Thyroid gland (tissue), 4 donors: ENCODE measurements at regions not wholly inside any gene's neighbourhood (a gene's known extent, or its start where the extent isn't known, plus 50 kb on each side); places are given as distances from the start of the nearest gene placed in this dataset.
A peak's percentile ranks its signal among the peaks of the same experiment; 100 is the strongest.

Source experiments
- DNase-seq, 2 donors: peaks; one replicate each; pipeline ENCODE4 v3.0.0-alpha.2; 2019
- H3K27ac ChIP-seq, 3 donors: fragments of 200-600 bp; sonication (generic); 1 replicate in 2 of 3; 2 replicates in 1 of 3; pipeline ENCODE4 v1.5.1; 2016 to 2019; ENCODE audit warnings: mild to moderate bottlenecking in 1 of 3, moderate library complexity in 1 of 3
- H3K27me3 ChIP-seq: fragments of 200-600 bp; sonication (generic); one replicate; pipeline ENCODE4 v1.5.1; 2019
- H3K36me3 ChIP-seq, 2 donors: fragments of 200-600 bp; sonication (generic); one replicate each; pipeline ENCODE4 v1.5.1; 2016 to 2019
- H3K4me1 ChIP-seq, 2 donors: fragments of 200-600 bp; sonication (generic); one replicate each; pipeline ENCODE4 v1.5.1; 2017 to 2019
- H3K4me3 ChIP-seq, 3 donors: fragments of 200-600 bp; sonication (generic); replicated peaks in 1 of 3; 1 replicate in 2 of 3; 2 replicates in 1 of 3; pipeline ENCODE4 v1.5.1; 2016; ENCODE audit warnings: mild to moderate bottlenecking in 1 of 3
- H3K9me3 ChIP-seq: fragments of 200-600 bp; sonication (generic); one replicate; pipeline ENCODE4 v1.5.1; 2017
- POLR2A ChIP-seq, 2 donors: fragments of 450-650 bp; IDR thresholded peaks; one replicate each; pipeline ENCODE4 v1.6.1; 2017; ENCODE audit warnings: antibody characterized with exemption in 2 of 2, mild to moderate bottlenecking in 2 of 2, moderate library complexity in 1 of 2
- WGBS, 2 donors: methylation state at CpG; one replicate each; pipeline ENCODE4 v1.1.5; 2017; 5-methylcytosine and 5-hydroxymethylcytosine counted together
- intact Hi-C: fragments of 100-400 bp; cut with DNase I; formaldehyde crosslinking; loops from one replicate; pipeline ENCODE4 v1.15.1; 2023
- TF ChIP-seq, protein P1 (sequence below), 6 experiments: fragments of 200-600 bp in 3 of 6; fragments of 450-650 bp in 3 of 6; sonication (generic) in 3 of 6; IDR thresholded peaks; one replicate each; pipeline ENCODE4 v1.5.1; 2016 to 2019; ENCODE audit warnings: antibody characterized with exemption in 6 of 6, mild to moderate bottlenecking in 2 of 6, inconsistent platforms in 1 of 6, moderate library complexity in 1 of 6

DNA sequence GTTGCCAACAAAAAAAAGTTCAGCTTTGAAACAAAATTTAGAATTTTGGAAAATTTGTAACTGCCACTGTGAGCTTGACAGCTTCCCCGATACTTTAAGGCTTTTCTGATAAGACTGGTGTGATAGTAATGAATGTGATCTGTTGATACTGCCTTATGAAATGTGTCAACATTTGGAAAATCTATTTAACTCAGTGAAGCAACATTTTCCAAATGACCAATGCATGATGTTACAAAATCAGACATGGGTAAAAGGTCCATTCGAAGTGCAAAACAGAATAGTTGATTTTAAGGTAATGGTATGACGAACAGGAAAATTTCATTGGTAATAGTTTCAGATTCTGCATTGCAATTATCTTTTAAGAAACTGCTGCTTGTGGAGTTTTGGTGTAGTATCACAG, 175.4 kb downstream of the SEM1 start:
- TF ChIP-seq, protein P1, sequence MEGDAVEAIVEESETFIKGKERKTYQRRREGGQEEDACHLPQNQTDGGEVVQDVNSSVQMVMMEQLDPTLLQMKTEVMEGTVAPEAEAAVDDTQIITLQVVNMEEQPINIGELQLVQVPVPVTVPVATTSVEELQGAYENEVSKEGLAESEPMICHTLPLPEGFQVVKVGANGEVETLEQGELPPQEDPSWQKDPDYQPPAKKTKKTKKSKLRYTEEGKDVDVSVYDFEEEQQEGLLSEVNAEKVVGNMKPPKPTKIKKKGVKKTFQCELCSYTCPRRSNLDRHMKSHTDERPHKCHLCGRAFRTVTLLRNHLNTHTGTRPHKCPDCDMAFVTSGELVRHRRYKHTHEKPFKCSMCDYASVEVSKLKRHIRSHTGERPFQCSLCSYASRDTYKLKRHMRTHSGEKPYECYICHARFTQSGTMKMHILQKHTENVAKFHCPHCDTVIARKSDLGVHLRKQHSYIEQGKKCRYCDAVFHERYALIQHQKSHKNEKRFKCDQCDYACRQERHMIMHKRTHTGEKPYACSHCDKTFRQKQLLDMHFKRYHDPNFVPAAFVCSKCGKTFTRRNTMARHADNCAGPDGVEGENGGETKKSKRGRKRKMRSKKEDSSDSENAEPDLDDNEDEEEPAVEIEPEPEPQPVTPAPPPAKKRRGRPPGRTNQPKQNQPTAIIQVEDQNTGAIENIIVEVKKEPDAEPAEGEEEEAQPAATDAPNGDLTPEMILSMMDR (IDR thresholded peaks at IDR 0.05) = no peak
- no peak for TF ChIP-seq POLR2A (IDR thresholded peaks at IDR 0.05)
- H3K27ac ChIP-seq = no peak overlapping the region
- H3K4me3 ChIP-seq = no peak overlapping the region
- no peaks in the 10 kb centered on the region for H3K27me3 ChIP-seq
- no peaks in the 10 kb centered on the region for H3K36me3 ChIP-seq
- no peak for DNase-seq
- intact Hi-C loops = no loop called here
- no peaks in the 10 kb centered on the region for H3K4me1 ChIP-seq
- 58 to 72% methylated on average over 3 of the region's 3 CpGs for WGBS, 2 donors
- H3K9me3 ChIP-seq = no peaks in the 10 kb centered on the region

DNA sequence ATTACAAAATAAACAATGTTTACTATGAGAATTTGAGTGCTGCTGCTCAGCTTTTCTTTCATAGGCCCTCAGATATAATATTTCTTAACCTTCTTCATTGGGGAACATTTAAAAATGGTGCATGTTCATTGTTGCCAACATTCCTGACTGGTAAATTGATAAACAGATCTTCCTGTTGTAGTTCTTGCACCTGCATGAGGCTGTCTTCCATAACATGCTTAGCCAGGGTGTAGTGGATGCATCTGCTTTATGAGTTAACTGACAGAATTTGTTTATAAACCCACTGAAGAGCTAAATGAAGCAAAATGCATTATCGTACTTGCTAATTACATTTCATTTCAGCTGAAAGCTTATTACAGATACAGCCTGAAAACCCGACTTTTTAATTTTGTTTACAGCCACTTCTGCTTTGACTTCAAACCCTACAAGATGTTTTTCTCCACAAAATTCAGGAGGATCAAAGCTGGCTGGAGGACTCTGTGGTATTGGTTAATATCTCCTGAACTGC, 177.2 kb downstream of the SEM1 start:
- H3K27ac ChIP-seq = no peak overlapping the region
- DNase-seq = no peak
- no peaks in the 10 kb centered on the region for H3K9me3 ChIP-seq
- no peaks in the 10 kb centered on the region for H3K36me3 ChIP-seq
- intact Hi-C loops = no loop called here
- no peaks in the 10 kb centered on the region for H3K27me3 ChIP-seq
- no peak overlapping the region for H3K4me3 ChIP-seq
- H3K4me1 ChIP-seq = no peaks in the 10 kb centered on the region
- no peak for TF ChIP-seq POLR2A (IDR thresholded peaks at IDR 0.05)
- TF ChIP-seq, protein P1 (IDR thresholded peaks at IDR 0.05) = no peak
- 86 to 88% methylated on average over 2 of the region's 2 CpGs for WGBS, 2 donors

DNA sequence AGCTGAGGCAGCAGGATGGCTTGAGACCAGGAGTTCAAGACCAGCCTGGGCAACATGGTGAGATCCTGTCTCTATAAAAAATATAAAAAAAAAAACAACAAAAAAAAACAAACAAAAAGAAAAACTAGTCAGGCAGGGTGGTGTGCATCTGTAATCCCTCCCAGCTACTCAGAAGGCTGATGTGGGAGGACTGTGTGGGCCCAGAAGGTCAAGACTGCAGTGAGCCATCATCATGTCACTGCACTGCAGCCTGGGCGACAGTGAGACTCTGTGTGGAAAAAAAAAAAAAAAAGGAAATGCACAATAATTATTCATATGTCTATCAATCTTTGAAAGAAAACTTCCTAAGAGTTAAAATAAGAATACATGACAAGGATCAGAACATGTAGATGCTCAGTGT, 178.3 kb downstream of the SEM1 start:
- Histone ChIP-seq H3K27me3 (no peaks in the 10 kb centered on the region), H3K36me3 (no peaks in the 10 kb centered on the region), H3K9me3 (no peaks in the 10 kb centered on the region), H3K4me3 (no peak overlapping the region), H3K4me1 (no peaks in the 10 kb centered on the region), H3K27ac (no peak overlapping the region)
- 81 to 86% methylated on average over 1 of the region's 1 CpG for WGBS, 2 donors
- TF ChIP-seq, protein P1 (IDR thresholded peaks at IDR 0.05) = no peak
- no peak for TF ChIP-seq POLR2A (IDR thresholded peaks at IDR 0.05)
- intact Hi-C loops = no loop called here
- no peak for DNase-seq

DNA sequence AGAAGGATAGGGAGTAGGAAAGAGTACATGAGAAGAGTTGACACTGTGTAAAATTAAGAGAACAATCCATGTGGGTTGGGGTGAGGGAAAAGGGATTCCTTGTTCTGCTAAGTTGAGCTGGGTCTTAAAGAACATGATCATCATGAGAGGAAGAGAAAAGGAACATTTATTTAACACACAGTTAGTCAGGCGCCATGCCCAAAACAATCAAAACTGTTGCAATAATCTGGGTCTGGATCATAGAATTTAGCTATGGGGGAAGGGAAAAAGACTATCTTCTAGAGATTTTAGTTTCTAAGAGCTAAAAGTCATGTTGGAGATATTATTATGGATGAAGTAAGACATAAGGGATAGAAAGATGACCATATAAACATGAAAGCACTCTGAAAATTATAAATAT, 178.9 kb downstream of the SEM1 start:
- intact Hi-C loops = no loop called here
- H3K27ac ChIP-seq = no peak overlapping the region
- H3K9me3 ChIP-seq = no peaks in the 10 kb centered on the region
- H3K36me3 ChIP-seq = no peaks in the 10 kb centered on the region
- H3K27me3 ChIP-seq = no peaks in the 10 kb centered on the region
- H3K4me1 ChIP-seq = no peaks in the 10 kb centered on the region
- DNase-seq = peak in 1 of 2 donors; percentile 2
- 86% methylated on average over 1 of the region's 1 CpG for WGBS, 2 donors
- H3K4me3 ChIP-seq = no peak overlapping the region
- TF ChIP-seq, protein P1 (IDR thresholded peaks at IDR 0.05) = no peak
- no peak for TF ChIP-seq POLR2A (IDR thresholded peaks at IDR 0.05)

DNA sequence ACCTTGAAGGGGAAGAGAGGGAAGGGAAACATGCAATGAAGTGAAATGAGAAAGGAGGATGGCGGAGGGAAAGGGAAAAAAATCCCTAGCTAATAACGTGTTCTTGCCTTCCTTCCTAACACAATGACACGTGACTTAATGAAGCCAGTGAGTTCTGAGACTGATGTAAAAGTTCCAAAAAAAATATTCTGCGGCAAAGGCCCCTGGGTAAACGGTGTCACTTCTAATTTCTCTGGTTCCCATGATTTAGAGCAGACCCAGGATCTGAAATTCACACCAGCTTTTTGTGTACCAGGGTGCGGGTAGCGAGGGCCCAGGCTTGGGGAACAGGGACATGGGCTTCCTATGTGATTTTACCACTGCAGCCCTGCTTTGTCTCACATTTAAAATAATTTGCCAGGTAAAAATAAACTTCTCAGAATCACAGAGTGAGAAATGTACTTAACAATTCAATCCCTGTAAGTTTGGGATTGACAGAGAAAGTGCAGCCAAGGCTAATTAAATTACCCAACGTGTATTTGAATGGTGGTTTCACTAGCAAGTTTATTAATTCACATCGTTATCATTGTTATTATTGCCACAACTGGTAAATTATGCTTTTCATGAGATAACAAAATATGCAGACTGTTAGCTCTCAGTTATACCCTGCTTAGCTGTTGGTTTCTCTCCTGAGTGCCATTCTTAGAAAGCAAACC, 182.4 kb downstream of the SEM1 start:
- 73 to 78% methylated on average over 9 of the region's 9 CpGs for WGBS, 2 donors
- Histone ChIP-seq H3K27ac (no peak overlapping the region), H3K4me3 (no peak overlapping the region), H3K4me1 (no peaks in the 10 kb centered on the region), H3K36me3 (no peaks in the 10 kb centered on the region), H3K9me3 (no peaks in the 10 kb centered on the region), H3K27me3 (no peaks in the 10 kb centered on the region)
- TF ChIP-seq POLR2A (IDR thresholded peaks at IDR 0.05) = no peak
- TF ChIP-seq, protein P1 (IDR thresholded peaks at IDR 0.05) = no peak
- intact Hi-C loops = no loop called here
- no peak for DNase-seq
